ENCODE measurements at regions not wholly inside any gene's neighbourhood (a gene's known extent, or its start where the extent isn't known, plus 50 kb on each side); places are given as distances from the start of the nearest gene placed in this dataset.

DNA sequence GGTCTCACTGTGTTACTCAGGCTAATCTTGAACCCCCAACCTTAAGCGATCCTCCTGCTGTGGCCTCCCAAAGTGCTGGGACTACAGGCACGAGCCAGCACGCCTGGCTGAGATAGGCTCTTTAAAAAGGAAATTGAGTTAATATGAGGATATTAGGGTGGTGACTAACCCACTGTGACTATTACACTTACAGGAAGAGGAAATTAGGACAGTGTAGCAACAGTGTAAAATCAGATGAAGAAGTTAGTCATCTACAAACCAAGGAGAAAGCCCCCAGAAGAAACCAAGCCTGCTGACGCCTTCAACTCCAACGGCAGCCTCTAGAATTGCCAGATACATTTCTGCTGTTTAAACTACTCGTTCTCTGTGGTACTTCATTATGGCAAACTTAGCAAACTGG lies 711.9 kb downstream of the SUCLG1 start:
- H3K9me3 ChIP-seq (ENCODE audit: control insufficient read depth, insufficient read depth, low read depth, low read length) = no peaks in the 10 kb centered on the region
- ChIA-PET POLR2A (no interaction called here), CTCF (no interaction called here)
- no peaks in the 10 kb centered on the region for H3K36me3 ChIP-seq (ENCODE audit: control insufficient read depth in 2 of 2, insufficient read depth in 1 of 2, low read length in 2 of 2)
- no peaks in the 10 kb centered on the region for H3K4me1 ChIP-seq (ENCODE audit: control insufficient read depth, insufficient read depth, low read length)
- TF ChIP-seq REPIN1 (tag by site-specific recombination; IDR thresholded peaks at IDR 0.05; ENCODE audit: low read depth) = no peak
- TF ChIP-seq ZNF350 (tag by site-specific recombination; IDR thresholded peaks at IDR 0.05) = no peak
- no peak for TF ChIP-seq ZNF670 (tag by site-specific recombination; IDR thresholded peaks at IDR 0.05; ENCODE audit: low read depth)
- TF ChIP-seq ZNF621 (tag by site-specific recombination; IDR thresholded peaks at IDR 0.05) = no peak
- TF ChIP-seq, protein P1, sequence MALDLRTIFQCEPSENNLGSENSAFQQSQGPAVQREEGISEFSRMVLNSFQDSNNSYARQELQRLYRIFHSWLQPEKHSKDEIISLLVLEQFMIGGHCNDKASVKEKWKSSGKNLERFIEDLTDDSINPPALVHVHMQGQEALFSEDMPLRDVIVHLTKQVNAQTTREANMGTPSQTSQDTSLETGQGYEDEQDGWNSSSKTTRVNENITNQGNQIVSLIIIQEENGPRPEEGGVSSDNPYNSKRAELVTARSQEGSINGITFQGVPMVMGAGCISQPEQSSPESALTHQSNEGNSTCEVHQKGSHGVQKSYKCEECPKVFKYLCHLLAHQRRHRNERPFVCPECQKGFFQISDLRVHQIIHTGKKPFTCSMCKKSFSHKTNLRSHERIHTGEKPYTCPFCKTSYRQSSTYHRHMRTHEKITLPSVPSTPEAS (tag by site-specific recombination; IDR thresholded peaks at IDR 0.05) = no peak
- TF ChIP-seq ZNF548 (tag by site-specific recombination; IDR thresholded peaks at IDR 0.05) = no peak
- TF ChIP-seq ZBTB1 (tag by site-specific recombination; IDR thresholded peaks at IDR 0.05) = no peak
- no peak for TF ChIP-seq TCF7L2 (IDR thresholded peaks at IDR 0.05; ENCODE audit: borderline replicate concordance, low read depth, low read length)
- no peak for TF ChIP-seq BCL11A (tag by site-specific recombination; IDR thresholded peaks at IDR 0.05; ENCODE audit: low read depth)
- no peak for TF ChIP-seq ZNF521 (tag by site-specific recombination; IDR thresholded peaks at IDR 0.05)
- no peak for TF ChIP-seq WT1 (tag by site-specific recombination; IDR thresholded peaks at IDR 0.05)
- TF ChIP-seq HOXD13 (CRISPR knock-in tag; IDR thresholded peaks at IDR 0.05; ENCODE audit: borderline replicate concordance) = no peak
- TF ChIP-seq ZNF140 (tag by site-specific recombination; IDR thresholded peaks at IDR 0.05) = no peak
- TF ChIP-seq, protein P2, sequence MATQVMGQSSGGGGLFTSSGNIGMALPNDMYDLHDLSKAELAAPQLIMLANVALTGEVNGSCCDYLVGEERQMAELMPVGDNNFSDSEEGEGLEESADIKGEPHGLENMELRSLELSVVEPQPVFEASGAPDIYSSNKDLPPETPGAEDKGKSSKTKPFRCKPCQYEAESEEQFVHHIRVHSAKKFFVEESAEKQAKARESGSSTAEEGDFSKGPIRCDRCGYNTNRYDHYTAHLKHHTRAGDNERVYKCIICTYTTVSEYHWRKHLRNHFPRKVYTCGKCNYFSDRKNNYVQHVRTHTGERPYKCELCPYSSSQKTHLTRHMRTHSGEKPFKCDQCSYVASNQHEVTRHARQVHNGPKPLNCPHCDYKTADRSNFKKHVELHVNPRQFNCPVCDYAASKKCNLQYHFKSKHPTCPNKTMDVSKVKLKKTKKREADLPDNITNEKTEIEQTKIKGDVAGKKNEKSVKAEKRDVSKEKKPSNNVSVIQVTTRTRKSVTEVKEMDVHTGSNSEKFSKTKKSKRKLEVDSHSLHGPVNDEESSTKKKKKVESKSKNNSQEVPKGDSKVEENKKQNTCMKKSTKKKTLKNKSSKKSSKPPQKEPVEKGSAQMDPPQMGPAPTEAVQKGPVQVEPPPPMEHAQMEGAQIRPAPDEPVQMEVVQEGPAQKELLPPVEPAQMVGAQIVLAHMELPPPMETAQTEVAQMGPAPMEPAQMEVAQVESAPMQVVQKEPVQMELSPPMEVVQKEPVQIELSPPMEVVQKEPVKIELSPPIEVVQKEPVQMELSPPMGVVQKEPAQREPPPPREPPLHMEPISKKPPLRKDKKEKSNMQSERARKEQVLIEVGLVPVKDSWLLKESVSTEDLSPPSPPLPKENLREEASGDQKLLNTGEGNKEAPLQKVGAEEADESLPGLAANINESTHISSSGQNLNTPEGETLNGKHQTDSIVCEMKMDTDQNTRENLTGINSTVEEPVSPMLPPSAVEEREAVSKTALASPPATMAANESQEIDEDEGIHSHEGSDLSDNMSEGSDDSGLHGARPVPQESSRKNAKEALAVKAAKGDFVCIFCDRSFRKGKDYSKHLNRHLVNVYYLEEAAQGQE (tag by site-specific recombination; IDR thresholded peaks at IDR 0.05) = no peak
- TF ChIP-seq ZNF155 (tag by site-specific recombination; IDR thresholded peaks at IDR 0.05) = no peak
- TF ChIP-seq ZNF239 (tag by site-specific recombination; IDR thresholded peaks at IDR 0.05) = no peak
- no peak for TF ChIP-seq ZFP3 (tag by site-specific recombination; IDR thresholded peaks at IDR 0.05; ENCODE audit: low read depth)
- TF ChIP-seq ZNF423 (tag by site-specific recombination; IDR thresholded peaks at IDR 0.05) = no peak
- no peak for TF ChIP-seq ZNF157 (tag by site-specific recombination; IDR thresholded peaks at IDR 0.05)
- no peak overlapping the region for H3K4me3 ChIP-seq (ENCODE audit: low read depth, low read length)
- no peak overlapping the region for H3K27ac ChIP-seq (ENCODE audit: extremely low read depth, low read depth, low read length)

DNA sequence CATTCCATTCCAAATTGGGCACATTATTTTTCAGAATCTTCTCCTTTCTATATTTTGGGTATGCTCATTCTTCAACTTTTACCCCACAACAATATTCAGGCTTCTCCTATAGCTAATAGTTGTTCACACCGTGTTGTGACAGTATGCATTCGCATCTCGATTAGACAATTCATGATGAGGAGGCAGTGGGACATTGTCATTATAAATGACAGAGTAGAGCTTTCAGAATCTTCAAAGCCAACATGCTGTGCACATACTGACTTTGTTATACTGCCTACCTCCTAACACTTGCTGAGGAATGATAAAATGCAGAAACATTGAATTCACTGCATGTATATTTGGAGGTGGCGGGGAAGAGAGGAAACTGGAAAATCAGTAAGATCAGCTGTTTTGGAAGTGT lies 714.2 kb downstream of the SUCLG1 start:
- Histone ChIP-seq H3K9me3 (ENCODE audit: control insufficient read depth, insufficient read depth, low read depth, low read length) (no peaks in the 10 kb centered on the region), H3K4me3 (ENCODE audit: low read depth, low read length) (no peak overlapping the region), H3K36me3 (ENCODE audit: control insufficient read depth in 2 of 2, insufficient read depth in 1 of 2, low read length in 2 of 2) (no peaks in the 10 kb centered on the region), H3K27ac (ENCODE audit: extremely low read depth, low read depth, low read length) (no peak overlapping the region), H3K4me1 (ENCODE audit: control insufficient read depth, insufficient read depth, low read length) (no peaks in the 10 kb centered on the region)
- CTCF ChIA-PET = no interaction called here
- POLR2A ChIA-PET = no interaction called here
- TF ChIP-seq HOXA7 (CRISPR knock-in tag; IDR thresholded peaks at IDR 0.05; ENCODE audit: borderline replicate concordance) (no peak), ZNF274 (IDR thresholded peaks at IDR 0.05; ENCODE audit: low read length) (no peak), ZNF274 (tag by site-specific recombination; IDR thresholded peaks at IDR 0.05; ENCODE audit: borderline replicate concordance) (no peak), ZIC2 (tag by site-specific recombination; IDR thresholded peaks at IDR 0.05) (no peak), ZNF114 (tag by site-specific recombination; IDR thresholded peaks at IDR 0.05) (no peak), BCL11A (tag by site-specific recombination; IDR thresholded peaks at IDR 0.05; ENCODE audit: low read depth) (no peak), ZNF404 (tag by site-specific recombination; IDR thresholded peaks at IDR 0.05) (no peak), GLI4 (tag by site-specific recombination; IDR thresholded peaks at IDR 0.05) (no peak), ZNF776 (tag by site-specific recombination; IDR thresholded peaks at IDR 0.05; ENCODE audit: borderline replicate concordance) (no peak), YY2 (tag by site-specific recombination; IDR thresholded peaks at IDR 0.05) (no peak), RBAK (tag by site-specific recombination; IDR thresholded peaks at IDR 0.05) (no peak)
- TF ChIP-seq, protein P3, sequence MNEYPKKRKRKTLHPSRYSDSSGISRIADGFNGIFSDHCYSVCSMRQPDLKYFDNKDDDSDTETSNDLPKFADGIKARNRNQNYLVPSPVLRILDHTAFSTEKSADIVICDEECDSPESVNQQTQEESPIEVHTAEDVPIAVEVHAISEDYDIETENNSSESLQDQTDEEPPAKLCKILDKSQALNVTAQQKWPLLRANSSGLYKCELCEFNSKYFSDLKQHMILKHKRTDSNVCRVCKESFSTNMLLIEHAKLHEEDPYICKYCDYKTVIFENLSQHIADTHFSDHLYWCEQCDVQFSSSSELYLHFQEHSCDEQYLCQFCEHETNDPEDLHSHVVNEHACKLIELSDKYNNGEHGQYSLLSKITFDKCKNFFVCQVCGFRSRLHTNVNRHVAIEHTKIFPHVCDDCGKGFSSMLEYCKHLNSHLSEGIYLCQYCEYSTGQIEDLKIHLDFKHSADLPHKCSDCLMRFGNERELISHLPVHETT (tag by site-specific recombination; IDR thresholded peaks at IDR 0.05) = no peak
- TF ChIP-seq, protein P2 (tag by site-specific recombination; IDR thresholded peaks at IDR 0.05) = no peak

Measured in HEK293 (cell line).